Stimulated activated CD8-positive, alpha-beta memory T cell treated with anti-CD3 and anti-CD28 coated beads, Interleukin-12 subunit alpha, Interleukin-12 subunit beta, amount 100 ng/mL, for 24 hours (primary cell): ENCODE measurements at regions not wholly inside any gene's neighbourhood (a gene's known extent, or its start where the extent isn't known, plus 50 kb on each side); places are given as distances from the start of the nearest gene placed in this dataset.

Experiments used
- DNase-seq: peaks from one replicate; pipeline ENCODE4 v3.0.0-alpha.2; 2020; ENCODE audit errors: extremely low read depth

DNA sequence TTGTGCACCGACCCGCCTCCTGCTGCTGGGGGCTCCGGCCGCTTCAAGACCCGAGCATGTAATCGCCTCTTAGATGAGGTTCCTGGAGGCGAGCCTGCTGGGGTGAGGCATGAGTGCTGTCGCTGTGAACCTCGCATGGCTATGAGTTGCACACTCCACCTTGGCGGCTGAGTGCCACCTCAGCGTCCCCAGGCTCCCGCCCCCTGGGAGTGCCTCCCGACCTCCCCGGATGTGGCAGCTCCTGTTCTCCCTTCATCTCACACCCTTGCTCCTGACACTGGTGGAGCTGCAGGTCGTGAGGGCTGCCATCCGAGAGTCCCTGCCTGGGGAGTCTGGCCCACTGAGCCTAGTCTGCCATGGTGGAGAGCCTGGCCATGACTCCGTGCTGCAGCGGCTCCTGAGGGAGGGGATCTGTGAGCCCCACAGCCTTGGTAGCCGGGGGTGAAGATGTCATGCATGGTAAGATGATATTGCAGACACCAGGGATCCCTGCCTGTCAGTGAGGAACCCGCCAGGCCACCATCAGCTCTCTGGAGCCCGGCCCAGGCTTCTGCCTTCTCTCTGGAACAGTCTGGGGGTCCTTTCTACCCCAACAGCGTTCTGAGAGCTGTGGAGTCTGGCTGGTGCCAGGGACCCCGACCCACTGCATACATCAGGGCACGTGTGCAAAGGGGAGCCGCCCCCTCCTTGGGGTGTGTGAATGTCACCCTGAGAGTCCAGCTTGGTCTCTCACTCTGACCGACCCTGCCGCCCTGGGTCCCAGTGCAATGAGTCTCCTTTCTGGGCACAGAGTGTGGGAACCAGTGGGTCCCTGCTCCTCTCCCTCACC lies 61.6 kb upstream of the HS6ST1 start:
- DNase-seq, result no peak

DNA sequence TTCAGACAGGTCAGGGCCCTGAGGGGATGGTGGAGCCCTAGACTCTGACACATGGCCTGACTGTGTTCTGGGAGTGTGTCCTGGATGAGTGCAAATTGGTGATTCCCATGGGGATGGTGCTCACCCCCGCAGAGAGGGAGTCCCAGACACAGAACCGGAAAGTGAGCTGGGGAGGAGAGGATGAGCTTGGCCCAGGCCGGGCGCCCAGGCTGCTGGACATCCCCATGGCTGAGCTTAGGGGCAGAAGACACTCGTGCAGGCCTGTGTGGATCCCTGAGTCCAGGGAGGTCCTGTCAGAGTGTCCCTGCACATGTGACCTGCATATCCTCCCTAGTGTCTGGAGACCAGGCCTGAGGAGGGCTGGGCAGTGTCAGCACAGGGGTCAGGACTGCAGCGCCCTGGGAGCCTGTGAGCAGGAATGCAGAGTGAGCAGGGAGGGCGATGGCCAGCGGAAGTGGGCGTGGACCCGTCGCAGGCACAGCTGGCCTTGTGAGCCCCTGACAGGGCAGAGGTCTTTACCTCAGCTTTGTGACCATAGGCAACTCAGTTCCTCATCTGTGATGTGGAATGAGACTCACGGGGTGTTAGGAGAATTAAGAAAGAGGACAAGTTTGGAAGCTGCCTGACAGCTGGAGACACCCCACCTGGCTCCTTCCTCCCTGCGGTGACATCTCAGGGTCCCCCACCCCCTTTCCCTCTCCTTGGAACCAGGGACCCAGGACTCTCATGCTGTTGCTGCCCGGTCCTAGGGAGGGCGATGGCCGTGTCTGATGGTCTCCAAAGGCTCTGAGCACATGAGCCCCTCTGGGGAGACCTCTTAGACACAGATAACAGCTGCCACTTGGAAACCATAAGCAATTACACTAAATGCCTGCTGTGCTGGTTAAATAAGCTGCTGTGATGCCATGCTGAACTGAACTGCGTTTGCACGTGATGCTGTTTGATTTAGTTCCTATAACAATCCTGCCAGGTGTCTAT lies 62.6 kb upstream of the HS6ST1 start:
- DNase-seq, result no peak

DNA sequence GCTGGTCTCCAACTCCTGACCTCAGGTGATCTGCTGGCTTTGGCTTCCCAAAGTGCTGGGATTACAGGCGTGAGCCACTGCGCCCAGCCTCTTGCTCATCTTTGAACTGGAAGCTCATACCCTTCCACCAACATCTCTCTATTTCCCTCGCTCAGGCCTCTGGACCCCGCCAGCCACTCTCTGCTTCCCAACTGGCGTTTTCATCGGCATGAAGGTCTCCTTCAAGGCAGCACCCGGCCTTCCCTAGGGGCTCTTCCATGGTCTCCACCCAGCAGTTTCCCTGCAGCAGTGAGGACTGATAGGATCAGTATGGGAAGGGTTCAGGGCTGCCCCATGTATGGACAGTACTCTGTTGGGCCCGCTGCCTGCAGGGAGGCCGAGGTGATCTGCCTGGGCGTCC lies 65.8 kb upstream of the HS6ST1 start:
- DNase-seq, result no peak

DNA sequence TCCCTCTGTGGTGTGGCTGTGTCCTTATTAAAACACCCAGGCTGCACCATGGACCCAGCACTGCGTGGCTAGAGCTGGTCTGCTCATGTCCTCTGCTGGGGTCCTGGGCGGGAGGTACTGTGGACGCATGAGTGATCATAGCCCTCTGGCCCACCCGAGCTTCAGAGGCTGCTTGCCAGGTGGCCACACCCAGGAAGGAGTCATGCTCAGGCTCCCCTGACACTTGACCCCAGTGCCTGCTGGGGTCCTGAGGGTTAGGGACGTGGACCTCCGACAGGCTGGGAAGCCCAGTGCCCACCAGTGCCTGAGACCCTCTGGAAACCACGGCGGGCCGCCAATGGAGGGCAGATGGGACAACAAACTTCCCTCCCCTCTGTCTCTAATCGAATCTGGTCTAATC lies 66.3 kb upstream of the HS6ST1 start:
- DNase-seq, result no peak

DNA sequence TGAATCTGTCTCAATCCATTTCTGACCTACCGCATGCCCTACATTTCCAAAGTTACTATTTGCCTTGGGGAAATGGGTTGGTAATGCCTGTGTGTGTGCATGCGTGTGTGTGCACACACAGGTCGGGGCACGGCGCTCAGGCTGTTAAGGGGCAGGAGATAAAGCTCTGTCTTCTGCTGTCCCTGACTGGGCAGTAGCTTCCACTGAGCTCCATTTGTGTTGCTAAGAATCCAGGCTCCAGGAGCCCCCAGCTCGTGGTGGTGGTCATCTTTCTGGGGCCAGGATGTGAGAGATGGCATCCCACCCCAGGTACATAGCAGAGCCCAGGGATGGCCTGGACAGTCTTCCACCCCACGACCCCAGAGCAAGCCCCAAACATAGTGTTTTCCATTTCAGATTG lies 66.7 kb upstream of the HS6ST1 start:
- no peak for DNase-seq

DNA sequence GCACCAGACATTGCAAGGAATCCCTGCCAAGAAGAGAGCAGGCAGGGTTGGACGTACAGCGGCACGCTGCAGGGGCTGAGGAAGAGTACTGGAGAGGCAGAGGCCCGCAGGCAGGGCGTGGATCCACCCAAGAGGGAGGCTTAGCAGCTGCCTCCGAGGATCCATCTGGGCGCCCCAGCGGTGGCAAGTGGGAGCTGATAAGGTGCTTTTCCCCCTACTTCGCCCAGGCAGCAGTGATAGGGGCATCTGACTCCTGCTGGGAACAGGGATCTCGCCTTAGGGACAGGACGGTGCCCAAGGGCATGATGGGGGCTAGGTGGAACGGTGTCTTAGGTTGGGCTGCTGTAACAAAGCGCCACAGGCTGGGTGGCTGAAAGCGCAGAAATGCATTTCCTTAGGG lies 67.4 kb upstream of the HS6ST1 start:
- no peak for DNase-seq

DNA sequence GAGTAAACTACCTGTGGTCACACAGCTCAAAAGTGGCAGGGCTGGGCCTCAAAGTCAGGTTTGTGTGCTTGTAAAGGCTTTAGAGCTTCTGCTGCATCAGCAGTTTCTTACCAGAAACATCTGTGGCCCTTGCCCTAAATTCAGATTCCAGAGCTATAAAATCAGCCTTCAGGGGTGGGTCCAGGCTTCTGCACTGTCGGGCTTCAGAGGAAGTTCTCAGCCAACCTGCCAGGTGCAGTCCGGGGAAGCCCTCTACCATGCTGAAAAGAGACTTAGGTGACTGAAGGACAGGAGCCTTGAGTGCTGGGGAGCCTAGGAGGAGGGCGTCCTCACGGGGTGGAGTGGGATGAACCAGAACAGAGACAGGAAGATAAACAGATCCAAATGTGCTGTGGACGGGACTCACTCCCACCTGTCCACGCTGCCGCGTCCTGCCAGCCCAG lies 69.9 kb upstream of the HS6ST1 start:
- no peak for DNase-seq

DNA sequence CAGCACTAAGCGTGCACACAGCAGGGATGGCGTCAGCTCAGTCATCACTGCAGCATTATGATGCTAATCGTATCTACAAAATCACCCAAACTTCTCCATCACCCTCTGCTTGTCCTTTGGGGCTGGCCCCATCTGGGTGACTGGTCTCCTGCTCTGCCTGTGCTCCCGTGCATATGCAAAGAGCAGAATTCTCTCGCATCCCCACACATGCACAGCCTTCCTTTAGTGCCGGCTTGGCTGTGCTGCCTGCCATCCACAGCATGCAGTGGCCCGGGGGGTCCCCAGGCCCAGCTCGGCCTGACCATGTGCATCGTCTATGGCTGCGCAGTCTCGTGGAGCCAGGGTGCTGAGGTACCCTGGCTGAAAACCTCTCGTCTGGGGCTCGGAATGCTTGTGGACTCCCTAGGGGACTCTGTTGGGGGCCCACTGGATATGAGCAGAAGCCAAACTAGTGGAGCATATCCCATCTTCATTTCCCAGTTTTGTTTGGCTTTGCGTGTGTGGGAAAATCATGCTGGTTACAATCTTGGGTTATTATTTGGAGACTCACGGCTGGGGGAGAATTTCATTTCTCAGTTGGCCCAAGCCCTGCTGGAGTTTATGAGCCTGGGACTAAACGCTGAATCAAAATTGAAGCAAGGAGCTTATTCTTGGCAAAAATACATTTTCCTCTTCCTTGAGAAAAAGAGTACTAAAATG lies 70.9 kb upstream of the HS6ST1 start:
- DNase-seq, result no peak

DNA sequence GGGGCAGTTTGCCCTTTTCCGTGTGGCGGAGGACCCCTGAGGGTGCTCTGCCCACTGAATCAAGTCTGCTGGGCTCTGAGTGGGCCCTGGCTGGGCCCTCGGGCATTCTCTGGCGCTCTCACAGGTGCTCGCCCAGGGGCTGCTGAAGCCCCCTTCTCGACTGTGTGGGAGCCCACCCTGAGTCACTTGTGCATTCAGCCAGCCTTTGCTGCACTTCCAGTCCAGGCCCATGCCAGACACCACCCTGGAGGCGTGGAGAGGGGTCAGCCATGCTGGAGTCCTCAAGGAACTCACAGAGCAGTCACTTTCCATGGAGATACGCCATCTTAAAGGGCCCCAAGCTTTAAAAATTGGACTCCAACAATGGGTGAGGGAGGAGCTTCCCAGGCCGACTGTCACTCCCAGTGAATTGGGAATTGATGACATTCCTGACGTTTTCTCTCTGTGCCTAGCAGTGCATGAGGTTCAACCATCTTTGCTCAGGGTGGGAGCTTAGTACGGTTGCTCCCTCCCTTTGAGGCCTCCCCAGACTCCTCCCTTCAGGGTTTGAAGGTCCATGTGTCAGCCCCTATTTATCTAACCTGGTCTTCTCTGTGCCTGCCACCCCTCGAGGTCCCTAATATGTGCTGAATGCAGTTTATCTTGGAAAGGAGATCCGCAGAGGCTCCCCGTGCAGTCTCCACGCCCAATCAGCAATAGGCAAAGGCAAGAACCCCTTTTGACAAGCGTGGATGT lies 71.8 kb upstream of the HS6ST1 start:
- DNase-seq, result no peak

DNA sequence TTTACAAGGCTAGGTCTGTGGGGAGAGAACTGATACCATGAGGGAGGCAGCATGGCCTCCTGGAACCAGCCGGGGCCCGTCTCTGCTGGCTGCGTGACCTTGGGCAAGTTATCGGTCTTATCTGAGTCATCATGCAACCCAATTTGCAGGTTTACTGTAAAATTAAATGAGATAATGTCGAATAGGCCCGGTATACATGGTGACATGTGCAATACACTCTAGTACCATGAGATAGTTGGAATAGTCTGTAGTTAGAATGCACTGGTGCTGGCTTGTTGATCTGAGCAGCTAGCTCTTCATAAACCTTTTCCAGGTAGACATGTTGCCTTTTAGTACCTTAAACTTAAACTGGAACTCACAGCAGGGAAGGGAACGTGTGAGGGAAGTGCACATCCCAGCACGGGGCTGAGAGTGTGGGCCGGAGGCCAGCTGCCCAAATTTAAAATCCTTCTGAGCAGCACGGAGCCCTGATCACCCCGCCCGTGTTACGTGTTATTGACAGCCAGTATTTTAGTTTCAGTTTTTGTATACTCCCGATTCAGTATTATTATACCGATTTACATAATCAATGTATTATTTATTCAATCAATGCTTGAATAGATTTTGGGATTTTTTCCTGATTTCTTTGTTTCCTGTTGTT lies 72.4 kb upstream of the HS6ST1 start:
- no peak for DNase-seq

DNA sequence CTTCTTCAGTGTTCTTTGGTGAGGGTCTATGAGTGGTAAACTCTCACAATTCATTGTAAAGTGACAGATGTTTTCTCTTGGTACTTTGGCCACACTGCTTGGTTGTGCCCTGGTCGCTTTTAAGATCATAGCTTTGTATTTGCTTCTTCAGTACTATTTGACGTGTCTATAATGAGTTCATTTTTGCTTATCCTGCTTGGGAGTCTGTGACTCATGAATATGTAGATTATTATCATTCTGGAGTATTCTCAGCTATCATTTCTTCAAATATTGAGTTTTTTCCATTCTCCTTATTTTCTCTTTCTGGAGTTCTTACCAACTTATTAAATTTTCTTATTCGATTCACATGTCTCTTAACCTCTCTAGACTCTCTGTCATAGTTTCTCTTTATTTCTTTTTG lies 73.0 kb upstream of the HS6ST1 start:
- no peak for DNase-seq

DNA sequence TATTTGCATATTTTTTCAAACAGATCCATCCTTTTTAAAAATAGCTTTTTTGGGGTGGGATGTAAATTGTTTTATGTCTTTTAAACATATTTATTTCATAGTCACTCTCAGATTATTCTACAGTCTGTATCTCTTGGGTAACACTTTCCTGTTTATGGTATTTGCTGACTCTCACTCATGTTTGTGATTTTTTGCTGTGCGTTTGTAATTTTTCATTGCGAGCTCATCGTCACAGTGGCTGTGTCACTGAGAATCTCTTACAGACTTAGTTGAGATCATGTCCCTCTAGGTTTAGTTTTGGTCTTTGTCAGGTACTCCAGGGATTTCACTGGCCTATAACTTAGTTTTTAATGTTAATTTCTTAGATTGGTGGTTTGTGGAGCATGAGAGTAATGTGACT lies 73.5 kb upstream of the HS6ST1 start:
- no peak for DNase-seq

DNA sequence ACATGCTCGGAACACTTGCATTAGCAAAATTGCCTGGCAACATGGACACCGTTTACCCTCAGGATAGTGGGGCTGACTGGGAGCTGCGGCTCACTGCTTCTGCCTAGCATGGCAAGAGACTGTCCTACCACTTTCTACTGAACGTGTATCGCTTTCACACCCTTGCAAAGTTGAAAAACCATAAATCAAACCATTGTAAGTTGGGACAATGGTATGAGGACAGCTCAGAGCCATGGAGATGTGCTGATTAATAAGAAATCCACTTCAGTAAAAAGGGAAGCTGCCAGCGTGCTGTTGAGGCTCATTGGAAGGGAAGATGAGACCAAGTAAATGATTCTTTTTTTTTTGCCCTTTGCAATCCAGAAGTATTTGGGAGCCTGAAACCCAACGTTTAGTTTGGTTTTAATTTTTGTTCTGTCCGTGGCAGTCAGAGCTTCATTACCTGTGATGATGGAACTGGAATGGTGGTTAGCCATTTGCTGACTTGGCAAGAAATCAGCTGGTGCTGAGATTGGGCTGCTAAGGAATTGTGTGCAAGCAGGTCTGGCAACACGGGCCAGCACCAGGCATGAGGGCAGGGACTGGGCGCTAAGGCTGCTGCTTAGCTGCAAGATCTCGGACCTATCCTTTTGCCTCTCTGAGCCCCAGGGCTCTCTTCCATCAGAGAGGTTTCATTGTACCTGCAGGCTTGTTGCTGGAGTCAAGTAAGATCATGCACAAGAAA lies 75.5 kb upstream of the HS6ST1 start:
- DNase-seq, result no peak

DNA sequence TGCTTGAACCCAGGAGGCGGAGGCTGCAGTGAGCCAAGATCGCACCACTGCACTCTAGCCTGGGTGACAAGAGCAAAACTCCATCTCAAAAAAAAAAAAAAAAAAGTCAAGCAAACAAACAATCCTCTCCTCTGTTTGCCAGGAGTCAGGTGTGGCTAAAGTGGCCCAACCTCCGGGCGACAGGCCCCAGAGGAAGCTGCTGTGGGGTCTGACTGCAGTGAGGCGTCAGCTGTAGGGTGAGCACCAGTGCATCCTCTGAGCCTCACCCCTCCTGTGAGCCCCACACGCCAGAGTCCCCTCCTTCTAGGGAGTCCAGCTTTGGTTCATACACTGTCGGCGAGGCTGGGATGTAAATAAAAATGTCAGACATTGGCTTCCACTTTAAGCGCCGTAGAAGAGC lies 76.5 kb upstream of the HS6ST1 start:
- no peak for DNase-seq

DNA sequence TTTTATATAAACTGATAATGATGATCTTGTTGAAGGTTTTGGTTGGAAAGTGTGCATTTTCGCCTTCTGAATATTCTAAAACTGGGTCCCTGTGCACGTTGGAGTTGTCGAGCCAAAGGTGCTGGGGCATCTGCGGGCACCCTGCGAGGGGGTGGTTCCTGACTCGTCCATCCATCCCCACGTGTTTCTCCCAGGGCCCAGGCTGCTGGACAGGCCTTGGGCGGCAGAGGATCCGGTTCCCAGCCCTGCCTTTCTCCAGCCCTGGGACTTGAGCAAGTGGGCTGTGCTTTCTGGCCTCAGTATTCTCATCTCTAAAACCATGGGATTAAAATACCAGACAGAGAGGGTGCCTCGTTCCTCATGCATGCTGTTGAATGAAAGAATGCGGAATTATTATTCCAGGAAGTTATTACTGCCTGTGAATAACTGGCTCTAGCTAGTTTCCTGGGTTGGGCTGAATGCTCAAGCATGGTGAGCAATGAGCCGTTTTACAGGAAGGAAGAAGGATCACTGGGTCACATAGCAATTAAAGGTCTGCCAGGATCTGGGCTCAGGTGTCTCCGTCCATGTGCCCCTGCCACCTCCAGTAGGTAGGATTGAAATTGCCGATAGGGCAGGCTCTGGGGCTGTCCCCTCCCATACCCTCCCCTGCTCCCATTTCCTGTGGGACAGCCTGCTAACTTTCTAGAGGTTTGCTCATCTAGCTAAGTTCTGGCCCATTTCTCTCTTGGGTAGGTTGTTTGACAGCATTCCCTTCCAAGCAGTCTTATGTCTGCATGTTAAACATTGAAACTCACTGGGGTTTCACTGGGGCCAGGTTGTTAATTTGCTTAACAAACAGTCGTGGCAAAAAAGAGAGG lies 77.2 kb upstream of the HS6ST1 start:
- no peak for DNase-seq

DNA sequence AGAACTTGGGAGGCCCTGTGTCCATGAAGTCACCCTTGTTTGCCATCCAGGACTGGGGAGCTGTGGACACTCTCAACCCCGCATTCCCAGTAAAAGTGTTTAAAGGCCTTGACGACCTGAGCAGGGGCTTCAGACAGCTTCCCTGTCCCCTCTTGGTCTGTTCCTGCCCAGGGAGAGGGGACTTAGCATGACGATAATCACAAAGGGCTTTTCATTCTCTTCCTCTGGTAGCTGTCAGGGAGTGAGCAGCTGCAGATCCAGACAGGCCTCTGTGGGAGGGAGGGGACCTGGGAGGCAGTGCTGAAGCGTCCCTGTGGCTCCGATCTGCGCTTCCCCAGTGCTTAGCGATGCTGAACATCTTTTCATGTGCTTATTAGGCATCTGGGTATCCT lies 77.8 kb upstream of the HS6ST1 start:
- DNase-seq, result no peak

DNA sequence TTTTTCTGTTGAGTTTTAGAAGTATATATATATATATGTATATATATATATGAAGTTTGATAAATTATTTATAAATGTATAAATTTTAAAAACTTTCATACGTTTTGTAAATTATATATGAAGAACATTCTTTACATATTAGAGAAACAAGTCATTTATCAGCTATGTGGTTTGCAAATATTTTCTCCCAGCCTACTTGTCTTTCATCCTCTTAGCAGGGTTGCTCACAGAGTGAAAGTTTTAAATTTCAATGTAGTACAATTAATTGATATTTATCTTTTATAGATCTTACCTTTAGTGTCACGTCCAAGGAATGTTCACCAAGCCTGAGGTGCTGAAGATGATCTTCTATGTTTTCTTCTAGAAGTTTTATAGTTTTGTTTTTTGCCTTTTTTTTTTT lies 78.3 kb upstream of the HS6ST1 start:
- no peak for DNase-seq

DNA sequence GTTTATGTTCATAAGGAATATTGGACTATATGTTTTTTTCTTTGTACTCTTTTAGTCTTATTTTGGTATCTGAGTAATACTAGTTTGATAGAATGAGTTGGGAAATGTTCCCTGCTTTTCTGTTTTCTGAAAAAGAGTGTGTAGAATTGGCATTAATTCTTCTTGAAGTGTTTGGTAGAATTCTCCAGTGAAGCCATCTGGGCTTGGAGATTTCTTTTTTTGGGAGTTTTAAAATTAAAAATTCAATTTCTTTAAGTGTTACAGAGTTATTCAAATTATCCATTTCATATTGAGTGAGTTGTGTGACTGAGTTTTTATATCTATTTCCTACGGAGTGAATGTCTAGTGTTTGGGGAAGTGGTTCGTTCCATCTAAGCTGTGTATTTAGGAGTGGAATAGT lies 80.6 kb upstream of the HS6ST1 start:
- DNase-seq, result no peak

DNA sequence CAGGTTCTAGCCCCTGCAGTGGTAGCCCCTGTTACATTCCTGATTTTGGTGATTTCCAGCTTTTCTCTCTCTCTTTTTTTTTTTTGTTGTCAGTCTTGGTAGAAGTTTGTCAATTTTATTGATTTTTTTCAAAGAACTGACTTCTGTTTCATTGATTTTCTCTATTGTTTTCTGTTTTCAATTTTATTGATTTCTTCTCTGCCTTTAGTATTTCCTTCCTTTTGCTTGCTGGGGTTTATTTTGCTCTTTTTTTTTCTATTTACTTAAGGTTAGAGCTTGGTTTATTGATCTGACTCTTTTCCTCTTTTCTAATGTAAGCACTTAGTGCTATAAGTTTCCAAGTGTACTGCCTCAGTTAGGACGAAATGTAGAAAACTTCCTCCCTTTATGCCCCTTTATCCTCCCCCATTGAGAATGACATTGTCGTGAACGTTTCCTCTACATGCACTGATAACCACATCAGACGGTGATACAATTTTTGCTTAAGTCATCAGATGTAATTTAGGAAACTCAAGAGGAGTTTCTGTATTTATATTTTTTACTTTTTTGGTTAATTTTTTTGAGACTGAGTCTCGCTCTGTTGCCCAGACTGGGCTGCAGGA lies 81.1 kb upstream of the HS6ST1 start:
- no peak for DNase-seq
